Body of pancreas (tissue), 4 donors: ENCODE measurements at regions not wholly inside any gene's neighbourhood (a gene's known extent, or its start where the extent isn't known, plus 50 kb on each side); places are given as distances from the start of the nearest gene placed in this dataset.

ENCODE experiments used
- ATAC-seq: fragments of 150-250 bp; one replicate; pipeline ENCODE4 v1.9.1; 2016
- DNase-seq, 4 donors: peaks; one replicate each; pipeline ENCODE4 v3.0.0-alpha.2; 2019
- H3K27ac ChIP-seq, 4 donors: fragments of 200-600 bp; sonication (generic); 1 replicate in 3 of 4; 2 replicates in 1 of 4; pipeline versions ENCODE4 v1.5.1 to v1.6.1; 2016 to 2019; ENCODE audit warnings: mild to moderate bottlenecking in 1 of 4, mixed read lengths in 1 of 4, moderate library complexity in 1 of 4
- H3K27me3 ChIP-seq, 2 donors: fragments of 200-600 bp; sonication (generic); one replicate each; pipeline ENCODE4 v1.6.0; 2016; ENCODE audit warnings: mild to moderate bottlenecking in 1 of 2
- H3K36me3 ChIP-seq, 2 donors: fragments of 200-600 bp; sonication (generic); replicated peaks in 1 of 2; 2 replicates each; pipeline ENCODE4 v1.5.1; 2016; ENCODE audit warnings: low read depth in 2 of 2; ENCODE audit not compliant: insufficient read depth in 1 of 2
- H3K4me1 ChIP-seq: fragments of 200-600 bp; sonication (generic); one replicate; pipeline ENCODE4 v1.6.0; 2016
- H3K4me3 ChIP-seq, 2 donors: fragments of 200-600 bp; sonication (generic); 1 replicate in 1 of 2; 2 replicates in 1 of 2; pipeline ENCODE4 v1.5.1; 2016 to 2019
- H3K9me3 ChIP-seq, 3 donors: fragments of 200-600 bp; sonication (generic); 1 replicate in 2 of 3; 2 replicates in 1 of 3; pipeline ENCODE4 v1.5.1; 2016
- POLR2A ChIP-seq, 3 donors: fragments of 450-650 bp; IDR thresholded peaks; one replicate each; pipeline ENCODE4 v1.6.1; 2016; ENCODE audit warnings: antibody characterized with exemption in 3 of 3, mild to moderate bottlenecking in 2 of 3
- WGBS, 2 donors: methylation state at CpG; one replicate each; pipeline ENCODE4 v1.1.5; 2017; 5-methylcytosine and 5-hydroxymethylcytosine counted together
- intact Hi-C: fragments of 100-400 bp; cut with DNase I; formaldehyde crosslinking; loops from one replicate; pipeline ENCODE4 v1.15.1; 2023
- TF ChIP-seq, protein P1 (sequence below), 7 experiments: fragments of 450-650 bp in 4 of 7; fragments of 200-600 bp in 3 of 7; sonication (generic) in 3 of 7; IDR thresholded peaks; one replicate each; pipeline ENCODE4 v1.5.1; 2016 to 2019; ENCODE audit warnings: antibody characterized with exemption in 7 of 7

DNA sequence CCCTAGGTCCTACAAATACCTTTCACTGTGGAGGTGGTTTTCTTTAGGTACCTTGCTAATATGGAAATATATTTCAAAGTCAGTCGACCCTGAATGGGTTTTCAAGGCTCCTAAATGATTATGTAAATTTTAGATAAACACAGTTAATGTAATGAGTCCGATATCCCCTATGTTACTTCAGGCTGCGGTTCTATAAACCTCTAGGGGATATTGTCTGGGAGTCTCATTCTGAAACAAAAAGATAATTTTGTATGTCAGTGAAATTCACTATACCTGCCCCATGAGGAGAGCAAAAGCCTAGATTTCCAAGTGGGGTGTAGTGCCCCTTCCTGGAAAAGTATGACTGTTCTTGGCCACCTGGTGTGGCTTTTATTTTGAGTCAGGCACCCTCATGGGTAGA is 377.3 kb downstream of the ICE1 start:
- intact Hi-C loops: no loop called here
- Histone ChIP-seq H3K4me3 (no peak overlapping the region), H3K9me3 (no peaks in the 10 kb centered on the region), H3K36me3 (no peaks in the 10 kb centered on the region), H3K27me3 (no peaks in the 10 kb centered on the region), H3K27ac (no peak overlapping the region), H3K4me1 (peaks cover 8% of the 10 kb centered on the region)
- no peak for DNase-seq
- 71 to 82% methylated on average over 3 of the region's 3 CpGs for WGBS, 2 donors
- no peak for TF ChIP-seq POLR2A (IDR thresholded peaks at IDR 0.05)
- TF ChIP-seq, protein P1, sequence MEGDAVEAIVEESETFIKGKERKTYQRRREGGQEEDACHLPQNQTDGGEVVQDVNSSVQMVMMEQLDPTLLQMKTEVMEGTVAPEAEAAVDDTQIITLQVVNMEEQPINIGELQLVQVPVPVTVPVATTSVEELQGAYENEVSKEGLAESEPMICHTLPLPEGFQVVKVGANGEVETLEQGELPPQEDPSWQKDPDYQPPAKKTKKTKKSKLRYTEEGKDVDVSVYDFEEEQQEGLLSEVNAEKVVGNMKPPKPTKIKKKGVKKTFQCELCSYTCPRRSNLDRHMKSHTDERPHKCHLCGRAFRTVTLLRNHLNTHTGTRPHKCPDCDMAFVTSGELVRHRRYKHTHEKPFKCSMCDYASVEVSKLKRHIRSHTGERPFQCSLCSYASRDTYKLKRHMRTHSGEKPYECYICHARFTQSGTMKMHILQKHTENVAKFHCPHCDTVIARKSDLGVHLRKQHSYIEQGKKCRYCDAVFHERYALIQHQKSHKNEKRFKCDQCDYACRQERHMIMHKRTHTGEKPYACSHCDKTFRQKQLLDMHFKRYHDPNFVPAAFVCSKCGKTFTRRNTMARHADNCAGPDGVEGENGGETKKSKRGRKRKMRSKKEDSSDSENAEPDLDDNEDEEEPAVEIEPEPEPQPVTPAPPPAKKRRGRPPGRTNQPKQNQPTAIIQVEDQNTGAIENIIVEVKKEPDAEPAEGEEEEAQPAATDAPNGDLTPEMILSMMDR (IDR thresholded peaks at IDR 0.05): no peak
- no peak for ATAC-seq

DNA sequence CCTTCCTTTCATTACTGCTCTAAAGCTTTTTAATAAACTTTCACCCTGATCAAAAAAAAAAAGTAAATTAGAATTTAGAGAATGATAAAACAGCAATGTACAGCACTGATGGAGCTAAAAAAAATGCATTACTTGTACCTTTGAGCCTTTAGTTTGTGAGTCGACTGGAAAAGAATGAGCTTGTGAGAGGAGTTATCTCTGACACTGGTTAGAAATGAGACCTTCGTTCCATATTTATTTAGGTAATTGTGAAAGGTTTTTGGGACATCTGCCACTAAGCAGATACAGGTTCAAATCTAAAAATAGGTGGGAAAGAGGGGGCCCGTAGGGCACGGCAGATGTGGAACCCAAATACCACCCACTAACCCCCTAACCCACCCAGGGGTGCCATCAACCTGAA is 376.8 kb downstream of the ICE1 start:
- WGBS, 2 donors: 75 to 81% methylated on average over 4 of the region's 4 CpGs

GRCh38 chr5:5798462-5798861 is 376.0 kb downstream of the ICE1 start:
- no peaks in the 10 kb centered on the region for H3K36me3 ChIP-seq
- H3K9me3 ChIP-seq: no peaks in the 10 kb centered on the region
- no peak overlapping the region for H3K4me3 ChIP-seq
- DNase-seq: no peak
- WGBS, 2 donors: 51 to 65% methylated on average over 4 of the region's 4 CpGs
- intact Hi-C loops: no loop called here
- H3K4me1 ChIP-seq: peaks cover 21% of the 10 kb centered on the region
- TF ChIP-seq POLR2A (IDR thresholded peaks at IDR 0.05): no peak
- TF ChIP-seq, protein P1 (IDR thresholded peaks at IDR 0.05): no peak
- no peak for ATAC-seq
- no peaks in the 10 kb centered on the region for H3K27me3 ChIP-seq
- no peak overlapping the region for H3K27ac ChIP-seq

More for the DNA sequence above, 376.8 kb downstream of the ICE1 start:
- H3K4me3 ChIP-seq: no peak overlapping the region
- no peaks in the 10 kb centered on the region for H3K9me3 ChIP-seq
- no peak overlapping the region for H3K27ac ChIP-seq
- H3K4me1 ChIP-seq: peaks cover 14% of the 10 kb centered on the region
- intact Hi-C loops: no loop called here
- no peak for TF ChIP-seq POLR2A (IDR thresholded peaks at IDR 0.05)
- TF ChIP-seq, protein P1 (IDR thresholded peaks at IDR 0.05): no peak
- DNase-seq (no peak), ATAC-seq (no peak)
- no peaks in the 10 kb centered on the region for H3K36me3 ChIP-seq
- no peaks in the 10 kb centered on the region for H3K27me3 ChIP-seq

DNA sequence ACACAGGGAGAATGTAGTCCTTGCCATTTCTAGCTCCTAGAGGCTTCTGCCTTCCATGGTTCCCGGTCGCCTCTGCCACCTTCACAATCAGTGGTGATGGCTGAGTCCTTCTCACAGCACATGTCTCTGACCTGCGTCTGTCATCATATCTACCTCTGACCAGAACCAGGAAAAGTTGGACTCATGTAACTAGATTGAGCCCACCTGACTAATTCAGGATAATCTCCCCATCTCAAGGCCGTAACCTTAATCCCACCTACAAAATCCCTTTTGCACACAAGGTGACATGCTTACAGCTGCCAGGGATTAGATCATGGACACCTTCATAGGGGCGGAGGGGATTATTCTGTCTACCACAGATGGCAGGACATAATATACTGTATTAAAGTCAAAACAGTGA is 375.6 kb downstream of the ICE1 start:
- Histone ChIP-seq H3K27ac (no peak overlapping the region), H3K4me1 (peaks cover 21% of the 10 kb centered on the region), H3K9me3 (no peaks in the 10 kb centered on the region), H3K27me3 (no peaks in the 10 kb centered on the region), H3K4me3 (no peak overlapping the region), H3K36me3 (no peaks in the 10 kb centered on the region)
- no peak for ATAC-seq
- intact Hi-C loops: no loop called here
- TF ChIP-seq POLR2A (IDR thresholded peaks at IDR 0.05): no peak
- TF ChIP-seq, protein P1 (IDR thresholded peaks at IDR 0.05): no peak
- WGBS, 2 donors: 84 to 89% methylated on average over 5 of the region's 5 CpGs
- DNase-seq: no peak

DNA sequence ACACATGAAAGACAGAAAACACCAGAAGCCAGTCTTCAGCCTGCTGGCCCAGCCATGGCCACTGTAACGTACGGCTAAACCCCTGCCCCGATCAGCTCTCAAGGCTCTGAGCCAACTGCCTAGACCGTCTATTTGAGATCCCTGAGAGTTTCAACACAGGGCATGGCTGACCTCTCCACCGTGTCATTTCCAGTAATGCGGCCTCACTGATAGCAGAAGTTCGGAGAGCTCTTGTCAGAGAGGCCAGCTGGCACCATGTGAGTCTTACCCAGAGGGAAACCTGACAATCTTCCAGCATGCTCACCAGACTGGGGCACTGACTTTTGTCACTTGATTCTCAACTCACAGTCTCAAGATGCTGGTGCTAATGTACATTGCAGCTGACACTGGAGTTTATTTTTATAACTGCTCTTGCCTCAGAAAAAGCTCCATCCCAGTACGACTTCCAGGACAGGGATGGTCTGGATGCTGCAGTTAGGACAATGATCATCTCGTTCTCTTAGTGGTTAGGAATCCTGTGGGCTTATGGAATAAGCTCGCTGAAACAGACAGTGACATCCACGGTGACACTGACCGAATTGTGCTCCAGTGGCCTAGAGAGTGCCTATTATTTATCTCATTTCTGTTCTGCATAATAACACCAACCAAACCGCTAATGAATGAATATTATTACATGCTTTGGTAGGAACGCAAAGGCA is 372.7 kb downstream of the ICE1 start:
- TF ChIP-seq, protein P1 (IDR thresholded peaks at IDR 0.05): no peak
- no peak for TF ChIP-seq POLR2A (IDR thresholded peaks at IDR 0.05)
- 47 to 62% methylated on average over 11 to 14 of the region's 14 CpGs for WGBS, 2 donors
- no peaks in the 10 kb centered on the region for H3K36me3 ChIP-seq
- intact Hi-C loops: no loop called here
- no peak overlapping the region for H3K27ac ChIP-seq
- H3K9me3 ChIP-seq: no peaks in the 10 kb centered on the region
- ATAC-seq (peak; percentile 79), DNase-seq (peak; percentile 32 to 78 (median 60))
- H3K4me3 ChIP-seq: no peak overlapping the region
- H3K4me1 ChIP-seq: peaks cover 21% of the 10 kb centered on the region
- H3K27me3 ChIP-seq: no peaks in the 10 kb centered on the region
